ENCODE measurements at regions not wholly inside any gene's neighbourhood (a gene's known extent, or its start where the extent isn't known, plus 50 kb on each side); places are given as distances from the start of the nearest gene placed in this dataset.

DNA sequence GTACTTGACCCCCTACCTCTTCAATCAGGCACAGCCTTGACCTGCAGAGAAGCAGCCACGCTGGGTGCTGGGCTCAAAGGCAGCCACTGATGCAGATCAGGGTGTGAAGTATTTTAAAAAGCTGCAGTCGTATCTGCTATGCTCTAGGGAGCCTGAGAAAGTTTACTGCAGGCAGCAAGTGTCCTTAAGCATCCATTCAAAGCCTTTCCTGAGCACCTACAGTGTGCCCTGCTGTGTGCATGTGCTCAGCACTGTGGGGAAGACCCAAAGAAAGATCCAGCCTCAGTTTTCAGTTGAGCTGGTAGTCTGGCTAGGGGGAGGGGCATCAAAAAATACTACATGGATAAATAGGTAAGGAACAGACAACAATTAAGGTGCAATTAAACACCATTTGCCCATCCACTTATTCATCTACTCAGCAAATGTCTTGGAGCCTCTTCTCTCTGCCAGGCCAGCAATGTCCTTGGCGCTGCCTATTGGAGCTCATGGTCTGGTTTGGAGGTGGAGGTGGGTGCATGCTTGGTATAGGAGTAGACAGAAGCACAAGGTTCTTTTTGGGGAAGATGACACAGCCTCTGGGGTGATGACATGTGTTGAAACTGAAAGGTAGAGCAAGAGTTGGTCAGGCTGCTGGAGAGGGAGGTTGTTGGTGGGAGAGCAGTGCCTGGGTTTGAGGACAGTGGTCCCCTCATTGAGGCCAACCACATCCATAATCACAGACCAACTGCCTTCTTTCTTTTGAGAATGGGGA lies 85.9 kb upstream of the PRR23C start:
- Histone ChIP-seq H4K20me1 (ENCODE audit: insufficient read depth, low read length) (no peaks in the 10 kb centered on the region), H3K79me2 (ENCODE audit: insufficient read depth, low read depth, low read length) (no peaks in the 10 kb centered on the region), H3K9me2 (ENCODE audit: insufficient read depth, low read length) (no peaks in the 10 kb centered on the region), H3K4me3 (ENCODE audit: low read depth, low read length, poor library complexity, severe bottlenecking) (no peak overlapping the region), H3K27ac (ENCODE audit: low read depth, low read length, poor library complexity, severe bottlenecking) (no peak overlapping the region), H3K9me3 (ENCODE audit: low read length) (no peaks in the 10 kb centered on the region), H3K36me3 (ENCODE audit: insufficient read depth, low read length) (no peaks in the 10 kb centered on the region), H2AFZ (ENCODE audit: low read length) (no peak overlapping the region), H3K4me2 (ENCODE audit: low read length) (no peak overlapping the region), H3K4me1 (ENCODE audit: insufficient read depth, low read length, poor library complexity, severe bottlenecking) (no peaks in the 10 kb centered on the region)
- POLR2A ChIA-PET, result no interaction called here
- no peak for DNase-seq (ENCODE audit: low spot score)
- intact Hi-C loops (cut with micrococcal nuclease; ENCODE audit: unreplicated experiment), result no loop called here
- TF ChIP-seq, protein P1, sequence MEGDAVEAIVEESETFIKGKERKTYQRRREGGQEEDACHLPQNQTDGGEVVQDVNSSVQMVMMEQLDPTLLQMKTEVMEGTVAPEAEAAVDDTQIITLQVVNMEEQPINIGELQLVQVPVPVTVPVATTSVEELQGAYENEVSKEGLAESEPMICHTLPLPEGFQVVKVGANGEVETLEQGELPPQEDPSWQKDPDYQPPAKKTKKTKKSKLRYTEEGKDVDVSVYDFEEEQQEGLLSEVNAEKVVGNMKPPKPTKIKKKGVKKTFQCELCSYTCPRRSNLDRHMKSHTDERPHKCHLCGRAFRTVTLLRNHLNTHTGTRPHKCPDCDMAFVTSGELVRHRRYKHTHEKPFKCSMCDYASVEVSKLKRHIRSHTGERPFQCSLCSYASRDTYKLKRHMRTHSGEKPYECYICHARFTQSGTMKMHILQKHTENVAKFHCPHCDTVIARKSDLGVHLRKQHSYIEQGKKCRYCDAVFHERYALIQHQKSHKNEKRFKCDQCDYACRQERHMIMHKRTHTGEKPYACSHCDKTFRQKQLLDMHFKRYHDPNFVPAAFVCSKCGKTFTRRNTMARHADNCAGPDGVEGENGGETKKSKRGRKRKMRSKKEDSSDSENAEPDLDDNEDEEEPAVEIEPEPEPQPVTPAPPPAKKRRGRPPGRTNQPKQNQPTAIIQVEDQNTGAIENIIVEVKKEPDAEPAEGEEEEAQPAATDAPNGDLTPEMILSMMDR (conservative IDR thresholded peaks at IDR 0.05; ENCODE audit: low read length), result no peak
- TF ChIP-seq EZH2phosphoT487 (IDR thresholded peaks at IDR 0.05; ENCODE audit: borderline replicate concordance, low read depth, low read length), result no peak
- CTCF ChIA-PET (ENCODE audit: unreplicated experiment), result no interaction called here
- BruUV-seq (replicated peaks), result no TSS peak

DNA sequence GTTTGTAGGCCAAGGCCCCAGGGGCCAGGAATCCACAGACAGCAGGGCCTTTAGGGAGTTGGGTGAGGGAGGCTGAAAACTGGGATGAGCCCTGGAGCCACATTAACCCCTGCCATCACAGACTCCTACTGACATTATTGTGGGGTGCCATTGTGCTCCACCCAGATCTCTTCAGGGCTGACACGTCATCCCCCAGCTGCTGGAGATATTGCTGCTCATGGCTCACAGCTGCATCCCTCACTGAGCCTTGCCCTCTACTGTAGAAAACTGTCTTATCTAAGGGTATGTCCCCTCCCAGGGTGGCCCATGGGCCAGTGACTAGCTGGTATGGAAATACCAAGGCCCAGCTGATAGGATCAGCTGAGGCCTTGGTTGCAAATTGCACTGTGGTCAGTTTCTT lies 87.3 kb upstream of the PRR23C start:
- ChIA-PET CTCF (ENCODE audit: unreplicated experiment) (no interaction called here), POLR2A (no interaction called here)
- no peaks in the 10 kb centered on the region for H3K36me3 ChIP-seq (ENCODE audit: insufficient read depth, low read length)
- no peaks in the 10 kb centered on the region for H3K9me3 ChIP-seq (ENCODE audit: low read length)
- H3K4me2 ChIP-seq (ENCODE audit: low read length), result no peak overlapping the region
- intact Hi-C loops (cut with micrococcal nuclease; ENCODE audit: unreplicated experiment), result no loop called here
- TF ChIP-seq, protein P1 (conservative IDR thresholded peaks at IDR 0.05; ENCODE audit: low read length), result no peak
- no peaks in the 10 kb centered on the region for H3K9me2 ChIP-seq (ENCODE audit: insufficient read depth, low read length)
- H2AFZ ChIP-seq (ENCODE audit: low read length), result no peak overlapping the region
- DNase-seq (ENCODE audit: low spot score), result no peak
- H3K4me1 ChIP-seq (ENCODE audit: insufficient read depth, low read length, poor library complexity, severe bottlenecking), result no peaks in the 10 kb centered on the region
- H3K79me2 ChIP-seq (ENCODE audit: insufficient read depth, low read depth, low read length), result no peaks in the 10 kb centered on the region
- no peak overlapping the region for H3K4me3 ChIP-seq (ENCODE audit: low read depth, low read length, poor library complexity, severe bottlenecking)
- H3K27ac ChIP-seq (ENCODE audit: low read depth, low read length, poor library complexity, severe bottlenecking), result no peak overlapping the region
- no peaks in the 10 kb centered on the region for H4K20me1 ChIP-seq (ENCODE audit: insufficient read depth, low read length)
- no TSS peak for BruUV-seq (replicated peaks)

DNA sequence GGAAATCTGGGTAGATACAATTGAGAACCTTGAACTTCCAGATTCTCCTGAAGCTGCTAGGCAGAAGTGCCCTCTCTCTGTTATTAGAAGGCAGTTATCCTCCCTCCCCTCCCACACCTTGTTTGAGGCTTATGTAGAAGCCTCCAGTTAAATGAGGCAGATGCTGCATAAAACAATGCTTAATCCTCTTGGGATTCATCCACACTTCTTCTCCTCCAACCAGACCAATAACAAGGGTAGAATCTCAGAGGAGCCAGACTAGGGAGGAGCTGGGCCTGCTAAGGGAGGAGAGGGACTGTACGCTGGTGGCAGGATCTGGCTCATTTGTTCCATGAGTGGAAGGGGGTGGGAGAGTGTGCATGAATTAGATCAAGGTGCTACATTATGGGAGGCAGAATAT lies 88.3 kb upstream of the PRR23C start:
- intact Hi-C loops (cut with micrococcal nuclease; ENCODE audit: unreplicated experiment), result no loop called here
- no peaks in the 10 kb centered on the region for H3K4me1 ChIP-seq (ENCODE audit: insufficient read depth, low read length, poor library complexity, severe bottlenecking)
- no peaks in the 10 kb centered on the region for H3K9me3 ChIP-seq (ENCODE audit: low read length)
- no peaks in the 10 kb centered on the region for H3K9me2 ChIP-seq (ENCODE audit: insufficient read depth, low read length)
- no peaks in the 10 kb centered on the region for H3K79me2 ChIP-seq (ENCODE audit: insufficient read depth, low read depth, low read length)
- H2AFZ ChIP-seq (ENCODE audit: low read length), result no peak overlapping the region
- no peak for DNase-seq (ENCODE audit: low spot score)
- no TSS peak for BruUV-seq (replicated peaks)
- POLR2A ChIA-PET, result no interaction called here
- CTCF ChIA-PET (ENCODE audit: unreplicated experiment), result no interaction called here
- TF ChIP-seq, protein P1 (conservative IDR thresholded peaks at IDR 0.05; ENCODE audit: low read length), result no peak
- TF ChIP-seq EZH2phosphoT487 (IDR thresholded peaks at IDR 0.05; ENCODE audit: borderline replicate concordance, low read depth, low read length), result no peak
- no peak overlapping the region for H3K27ac ChIP-seq (ENCODE audit: low read depth, low read length, poor library complexity, severe bottlenecking)
- no peak overlapping the region for H3K4me2 ChIP-seq (ENCODE audit: low read length)
- no peaks in the 10 kb centered on the region for H4K20me1 ChIP-seq (ENCODE audit: insufficient read depth, low read length)
- H3K36me3 ChIP-seq (ENCODE audit: insufficient read depth, low read length), result no peaks in the 10 kb centered on the region
- no peak overlapping the region for H3K4me3 ChIP-seq (ENCODE audit: low read depth, low read length, poor library complexity, severe bottlenecking)
